ENCODE measurements at regions not wholly inside any gene's neighbourhood (a gene's known extent, or its start where the extent isn't known, plus 50 kb on each side); places are given as distances from the start of the nearest gene placed in this dataset.

GRCh38 chr5:33034777-33035176 lies 323.7 kb downstream of the NPR3 start:
- intact Hi-C loops (cut with DNase I): no loop called here
- WGBS, 3 donors: 94 to 98% (median 97%) methylated on average over 1 of the region's 1 CpG
- Histone ChIP-seq H3K27ac (no peak overlapping the region), H3K4me1 (ENCODE audit: insufficient read depth) (no peaks in the 10 kb centered on the region), H3K4me3 (no peak overlapping the region), H3K9me3 (no peaks in the 10 kb centered on the region), H3K36me3 (no peaks in the 10 kb centered on the region), H3K27me3 (no peaks in the 10 kb centered on the region)
- DNase-seq: no peak
- no peak for TF ChIP-seq EP300 (IDR thresholded peaks at IDR 0.05)

- H3K36me3 ChIP-seq: no peaks in the 10 kb centered on the region
- TF ChIP-seq EP300 (IDR thresholded peaks at IDR 0.05): no peak
- TF ChIP-seq POLR2A (IDR thresholded peaks at IDR 0.05): no peak
- TF ChIP-seq CTCF (IDR thresholded peaks at IDR 0.05): no peak
- H3K27ac ChIP-seq: no peak overlapping the region
- H3K9me3 ChIP-seq: no peaks in the 10 kb centered on the region
- WGBS, 3 donors: 98 to 100% (median 99%) methylated on average over 3 of the region's 3 CpGs
- no peaks in the 10 kb centered on the region for H3K27me3 ChIP-seq
- no peak overlapping the region for H3K4me3 ChIP-seq
- no peaks in the 10 kb centered on the region for H3K4me1 ChIP-seq (ENCODE audit: insufficient read depth)
- DNase-seq: no peak
- intact Hi-C loops (cut with DNase I): no loop called here
Observed at GRCh38 chr5:33035851-33036527, 324.9 kb downstream of the NPR3 start.

DNA sequence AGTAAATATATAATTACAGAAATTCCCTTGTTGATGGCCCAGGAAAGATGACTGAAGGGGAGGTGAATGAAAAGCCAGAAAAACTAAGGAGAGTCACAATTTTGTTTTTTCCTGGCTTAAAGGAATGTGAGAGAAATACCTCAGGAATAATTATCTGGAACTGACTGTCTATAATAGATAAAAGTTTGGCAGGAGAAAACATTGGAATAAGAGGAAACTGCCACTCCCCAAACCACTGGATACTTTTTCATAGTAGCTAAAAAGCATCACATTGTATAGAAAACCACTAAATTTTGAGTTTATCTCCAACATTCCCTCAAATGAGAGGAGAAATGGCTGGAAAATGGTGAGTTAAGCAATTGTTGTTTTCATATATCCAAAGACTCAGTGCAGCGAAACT lies 326.0 kb downstream of the NPR3 start:
- TF ChIP-seq EP300 (IDR thresholded peaks at IDR 0.05): no peak
- no peak for TF ChIP-seq CTCF (IDR thresholded peaks at IDR 0.05)
- no peak for TF ChIP-seq POLR2A (IDR thresholded peaks at IDR 0.05)
- Histone ChIP-seq H3K4me1 (ENCODE audit: insufficient read depth) (no peaks in the 10 kb centered on the region), H3K9me3 (no peaks in the 10 kb centered on the region), H3K27me3 (no peaks in the 10 kb centered on the region), H3K4me3 (no peak overlapping the region), H3K27ac (no peak overlapping the region), H3K36me3 (no peaks in the 10 kb centered on the region)
- intact Hi-C loops (cut with DNase I): no loop called here
- 74 to 84% (median 81%) methylated on average over 1 of the region's 1 CpG for WGBS, 3 donors
- no peak for DNase-seq

GRCh38 chr5:33041586-33041985 lies 330.5 kb downstream of the NPR3 start:
- no peaks in the 10 kb centered on the region for H3K4me1 ChIP-seq (ENCODE audit: insufficient read depth)
- no peak overlapping the region for H3K27ac ChIP-seq
- 80 to 97% (median 90%) methylated on average over 3 of the region's 3 CpGs for WGBS, 3 donors
- intact Hi-C loops (cut with DNase I): no loop called here
- no peak for DNase-seq
- H3K36me3 ChIP-seq: no peaks in the 10 kb centered on the region
- H3K27me3 ChIP-seq: no peaks in the 10 kb centered on the region
- H3K4me3 ChIP-seq: no peak overlapping the region
- no peaks in the 10 kb centered on the region for H3K9me3 ChIP-seq
- TF ChIP-seq POLR2A (IDR thresholded peaks at IDR 0.05) (no peak), CTCF (IDR thresholded peaks at IDR 0.05) (no peak), EP300 (IDR thresholded peaks at IDR 0.05) (no peak)

DNA sequence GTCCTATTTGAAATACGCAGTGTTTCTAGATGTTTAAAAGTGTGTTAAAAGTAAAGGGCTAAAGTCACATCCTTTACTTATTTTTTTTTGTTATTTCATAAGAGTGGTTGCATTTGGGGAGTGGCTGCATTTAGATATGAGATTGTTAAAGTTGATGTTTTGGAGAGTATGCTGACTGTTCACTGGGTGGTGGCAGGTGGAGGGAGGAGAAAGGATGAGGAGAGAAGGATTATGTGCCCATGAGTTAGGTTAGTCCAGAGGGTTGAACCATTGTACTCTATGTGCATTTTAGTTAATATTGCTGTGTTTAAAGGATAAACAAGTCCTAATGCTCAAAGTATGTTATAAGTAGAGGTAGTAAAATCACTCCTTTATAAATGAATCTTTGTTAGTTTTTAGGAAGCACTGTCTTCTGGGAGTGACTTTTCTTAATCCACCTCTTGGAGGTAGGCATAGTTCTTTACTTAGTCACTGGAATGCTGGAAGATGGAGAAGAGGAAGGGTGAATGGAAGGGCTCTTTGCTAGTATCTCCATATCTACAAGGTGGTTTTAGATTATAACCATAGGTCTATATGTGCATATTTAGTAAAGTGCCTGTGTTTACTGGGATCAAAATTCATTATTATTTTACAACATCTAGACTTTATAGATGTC lies 332.3 kb downstream of the NPR3 start:
- intact Hi-C loops (cut with DNase I): no loop called here
- H3K9me3 ChIP-seq: no peaks in the 10 kb centered on the region
- TF ChIP-seq CTCF (IDR thresholded peaks at IDR 0.05) (no peak), POLR2A (IDR thresholded peaks at IDR 0.05) (no peak), EP300 (IDR thresholded peaks at IDR 0.05) (no peak)
- DNase-seq: no peak
- no peaks in the 10 kb centered on the region for H3K4me1 ChIP-seq (ENCODE audit: insufficient read depth)
- no peak overlapping the region for H3K4me3 ChIP-seq
- no peaks in the 10 kb centered on the region for H3K36me3 ChIP-seq
- no peak overlapping the region for H3K27ac ChIP-seq
- WGBS, 3 donors: 57 to 99% (median 92%) methylated on average over 1 of the region's 1 CpG
- no peaks in the 10 kb centered on the region for H3K27me3 ChIP-seq

Data from ovary (tissue), 7 donors.